IgD-negative memory B cell (primary cell): ENCODE measurements at regions not wholly inside any gene's neighbourhood (a gene's known extent, or its start where the extent isn't known, plus 50 kb on each side); places are given as distances from the start of the nearest gene placed in this dataset.

ENCODE experiments used
- H3K27ac Mint-ChIP-seq, 3 donors: one replicate each; pipeline ENCODE4 v1.8.0; 2020 to 2022; ENCODE audit warnings: mild to moderate bottlenecking in 3 of 3, mixed read lengths in 3 of 3, moderate library complexity in 1 of 3
- H3K27me3 Mint-ChIP-seq: one replicate; pipeline ENCODE4 v1.8.0; 2021; ENCODE audit warnings: mixed read lengths
- H3K36me3 Mint-ChIP-seq: one replicate; pipeline ENCODE4 v1.8.0; 2020; ENCODE audit warnings: mild to moderate bottlenecking, mixed read lengths
- H3K4me1 Mint-ChIP-seq, 3 donors: one replicate each; pipeline ENCODE4 v1.8.0; 2020 to 2022; ENCODE audit warnings: mixed read lengths in 3 of 3, mild to moderate bottlenecking in 1 of 3
- H3K4me3 Mint-ChIP-seq, 4 donors: one replicate each; pipeline ENCODE4 v1.8.0; 2020 to 2022; ENCODE audit warnings: mild to moderate bottlenecking in 4 of 4, mixed read lengths in 4 of 4, moderate library complexity in 3 of 4
- H3K9me3 Mint-ChIP-seq, 3 donors: one replicate each; pipeline ENCODE4 v1.8.0; 2020 to 2021; ENCODE audit warnings: mixed read lengths in 3 of 3, mild to moderate bottlenecking in 1 of 3

- no peaks in the 10 kb centered on the region for H3K9me3 Mint-ChIP-seq
- H3K27me3 Mint-ChIP-seq: peaks cover 42% of the 10 kb centered on the region
- peak overlapping the region in 1 of 4 donors; percentile 12 for H3K4me3 Mint-ChIP-seq
- no peak overlapping the region for H3K27ac Mint-ChIP-seq
- H3K4me1 Mint-ChIP-seq: peaks cover 0 to 2% (median 0%) of the 10 kb centered on the region in 3 donors
- H3K36me3 Mint-ChIP-seq: no peaks in the 10 kb centered on the region
These were observed 108.9 kb downstream of the ENGASE start for GRCh38 chr17:79183293-79184158.

GRCh38 chr17:79183043-79183292 lies 108.3 kb downstream of the ENGASE start:
- no peaks in the 10 kb centered on the region for H3K36me3 Mint-ChIP-seq
- no peak overlapping the region for H3K27ac Mint-ChIP-seq
- H3K27me3 Mint-ChIP-seq: peaks cover 42% of the 10 kb centered on the region

GRCh38 chr17:79182176-79183042 lies 107.8 kb downstream of the ENGASE start:
- no peaks in the 10 kb centered on the region for H3K9me3 Mint-ChIP-seq
- H3K4me3 Mint-ChIP-seq: no peak overlapping the region
- peaks cover 41% of the 10 kb centered on the region for H3K27me3 Mint-ChIP-seq
- no peaks in the 10 kb centered on the region for H3K36me3 Mint-ChIP-seq
- no peak overlapping the region for H3K27ac Mint-ChIP-seq
- peaks cover 0 to 2% (median 0%) of the 10 kb centered on the region in 3 donors for H3K4me1 Mint-ChIP-seq

More at GRCh38 chr17:79183043-79183292, 108.3 kb downstream of the ENGASE start:
- H3K4me3 Mint-ChIP-seq: peak overlapping the region in 1 of 4 donors; percentile 12
- H3K9me3 Mint-ChIP-seq: no peaks in the 10 kb centered on the region
- peaks cover 0 to 2% (median 0%) of the 10 kb centered on the region in 3 donors for H3K4me1 Mint-ChIP-seq

- no peaks in the 10 kb centered on the region for H3K36me3 Mint-ChIP-seq
- H3K4me1 Mint-ChIP-seq: peaks cover 0 to 2% (median 0%) of the 10 kb centered on the region in 3 donors
- no peak overlapping the region for H3K4me3 Mint-ChIP-seq
- H3K9me3 Mint-ChIP-seq: no peaks in the 10 kb centered on the region
- H3K27me3 Mint-ChIP-seq: peaks cover 27% of the 10 kb centered on the region
- H3K27ac Mint-ChIP-seq: no peak overlapping the region
These were observed 105.9 kb downstream of the ENGASE start for GRCh38 chr17:79180358-79181005.

- Mint-ChIP-seq H3K36me3 (no peaks in the 10 kb centered on the region), H3K4me3 (no peak overlapping the region), H3K4me1 (peaks cover 0 to 4% (median 0%) of the 10 kb centered on the region in 3 donors), H3K27me3 (peaks cover 16% of the 10 kb centered on the region), H3K27ac (no peak overlapping the region), H3K9me3 (no peaks in the 10 kb centered on the region)
These were observed 104.7 kb downstream of the ENGASE start for GRCh38 chr17:79179334-79179733.

GRCh38 chr17:79177877-79178276 lies 103.3 kb downstream of the ENGASE start:
- Mint-ChIP-seq H3K4me3 (no peak overlapping the region), H3K36me3 (no peaks in the 10 kb centered on the region), H3K27ac (no peak overlapping the region), H3K9me3 (no peaks in the 10 kb centered on the region), H3K4me1 (peaks cover 0 to 2% (median 0%) of the 10 kb centered on the region in 3 donors), H3K27me3 (peaks cover 10% of the 10 kb centered on the region)

GRCh38 chr17:79176792-79177601 lies 102.4 kb downstream of the ENGASE start:
- H3K27me3 Mint-ChIP-seq: peaks cover 9% of the 10 kb centered on the region
- H3K27ac Mint-ChIP-seq: no peak overlapping the region
- H3K4me3 Mint-ChIP-seq: no peak overlapping the region
- H3K4me1 Mint-ChIP-seq: peaks cover 0 to 2% (median 0%) of the 10 kb centered on the region in 3 donors
- H3K36me3 Mint-ChIP-seq: no peaks in the 10 kb centered on the region
- no peaks in the 10 kb centered on the region for H3K9me3 Mint-ChIP-seq

- peak overlapping the region in 1 of 3 donors; percentile 53 for H3K27ac Mint-ChIP-seq
- H3K9me3 Mint-ChIP-seq: no peaks in the 10 kb centered on the region
- H3K4me3 Mint-ChIP-seq: no peak overlapping the region
- no peaks in the 10 kb centered on the region for H3K36me3 Mint-ChIP-seq
- peaks cover 1% of the 10 kb centered on the region for H3K27me3 Mint-ChIP-seq
- peaks cover 0 to 2% (median 0%) of the 10 kb centered on the region in 3 donors for H3K4me1 Mint-ChIP-seq
These were observed 100.6 kb downstream of the ENGASE start for GRCh38 chr17:79174905-79175856.

- H3K27me3 Mint-ChIP-seq: peaks cover 2% of the 10 kb centered on the region
- no peak overlapping the region for H3K27ac Mint-ChIP-seq
- peak overlapping the region in 1 of 4 donors; percentile 13 for H3K4me3 Mint-ChIP-seq
- peaks cover 0 to 2% (median 0%) of the 10 kb centered on the region in 3 donors for H3K4me1 Mint-ChIP-seq
- H3K9me3 Mint-ChIP-seq: no peaks in the 10 kb centered on the region
- H3K36me3 Mint-ChIP-seq: no peaks in the 10 kb centered on the region
These were observed 99.7 kb downstream of the ENGASE start for GRCh38 chr17:79174193-79174765.

GRCh38 chr17:79171188-79171587 lies 96.6 kb downstream of the ENGASE start:
- peaks cover 0 to 2% (median 0%) of the 10 kb centered on the region in 3 donors for H3K4me1 Mint-ChIP-seq
- H3K36me3 Mint-ChIP-seq: no peaks in the 10 kb centered on the region
- H3K4me3 Mint-ChIP-seq: no peak overlapping the region
- H3K27ac Mint-ChIP-seq: no peak overlapping the region
- no peaks in the 10 kb centered on the region for H3K9me3 Mint-ChIP-seq
- peaks cover 3% of the 10 kb centered on the region for H3K27me3 Mint-ChIP-seq

- no peak overlapping the region for H3K27ac Mint-ChIP-seq
- peaks cover 0 to 2% (median 0%) of the 10 kb centered on the region in 3 donors for H3K4me1 Mint-ChIP-seq
- H3K36me3 Mint-ChIP-seq: no peaks in the 10 kb centered on the region
- no peak overlapping the region for H3K4me3 Mint-ChIP-seq
- H3K9me3 Mint-ChIP-seq: no peaks in the 10 kb centered on the region
- H3K27me3 Mint-ChIP-seq: peaks cover 3% of the 10 kb centered on the region
These were observed 95.2 kb downstream of the ENGASE start for GRCh38 chr17:79169861-79170260.

- Mint-ChIP-seq H3K27ac (no peak overlapping the region), H3K27me3 (peaks cover 3% of the 10 kb centered on the region), H3K9me3 (no peaks in the 10 kb centered on the region), H3K36me3 (no peaks in the 10 kb centered on the region), H3K4me1 (no peaks in the 10 kb centered on the region), H3K4me3 (no peak overlapping the region)
These were observed 94.7 kb downstream of the ENGASE start for GRCh38 chr17:79169366-79169765.

GRCh38 chr17:79168486-79169055 lies 93.9 kb downstream of the ENGASE start:
- Mint-ChIP-seq H3K9me3 (no peaks in the 10 kb centered on the region), H3K27ac (no peak overlapping the region)

More at GRCh38 chr17:79168486-79169055, 93.9 kb downstream of the ENGASE start:
- Mint-ChIP-seq H3K4me3 (no peak overlapping the region), H3K27me3 (peaks cover 3% of the 10 kb centered on the region), H3K36me3 (no peaks in the 10 kb centered on the region), H3K4me1 (no peaks in the 10 kb centered on the region)
